Transverse colon (tissue), 4 donors: ENCODE measurements at regions not wholly inside any gene's neighbourhood (a gene's known extent, or its start where the extent isn't known, plus 50 kb on each side); places are given as distances from the start of the nearest gene placed in this dataset.

ENCODE experiments used
- DNase-seq: peaks from one replicate; pipeline ENCODE4 v3.0.0-alpha.2; 2019
- H3K27ac ChIP-seq, 4 donors: fragments of 200-600 bp; sonication (generic); 2 replicates each; pipeline ENCODE4 v1.5.1; 2016 to 2018; ENCODE audit warnings: inconsistent platforms in 4 of 4
- H3K27me3 ChIP-seq: fragments of 200-600 bp; sonication (generic); 2 replicates; pipeline ENCODE4 v1.5.1; 2017; ENCODE audit warnings: inconsistent platforms
- H3K36me3 ChIP-seq, 4 donors: fragments of 200-600 bp; sonication (generic); 2 replicates each; pipeline ENCODE4 v1.5.1; 2017 to 2019; ENCODE audit warnings: inconsistent platforms in 4 of 4
- H3K4me1 ChIP-seq, 4 donors: fragments of 200-600 bp; sonication (generic); 2 replicates each; pipeline ENCODE4 v1.5.1; 2017 to 2020; ENCODE audit warnings: inconsistent platforms in 4 of 4
- H3K4me3 ChIP-seq, 4 donors: fragments of 200-600 bp; sonication (generic); 1 replicate in 1 of 4; 2 replicates in 3 of 4; pipeline versions ENCODE4 v1.5.1 to v1.6.1; 2017 to 2019; ENCODE audit warnings: inconsistent platforms in 4 of 4
- H3K9me3 ChIP-seq, 2 donors: fragments of 200-600 bp; sonication (generic); 2 replicates each; pipeline ENCODE4 v1.5.1; 2017 to 2019; ENCODE audit warnings: inconsistent platforms in 2 of 2
- CTCF ChIP-seq, 5 experiments: fragments of 200-600 bp in 3 of 5; fragments of 450-650 bp in 2 of 5; sonication (generic) in 3 of 5; IDR thresholded peaks; 1 replicate in 2 of 5; 2 replicates in 3 of 5; pipeline ENCODE4 v1.5.1; 2016 to 2017; ENCODE audit warnings: antibody characterized with exemption in 5 of 5, inconsistent platforms in 3 of 5, mild to moderate bottlenecking in 2 of 5, moderate library complexity in 1 of 5
- EP300 ChIP-seq: sonication (generic); formaldehyde crosslinking; IDR thresholded peaks from one replicate; pipeline ENCODE4 v1.6.1; 2017; ENCODE audit warnings: antibody characterized with exemption, low read depth
- POLR2A ChIP-seq: fragments of 450-650 bp; IDR thresholded peaks from one replicate; pipeline ENCODE4 v1.6.1; 2016; ENCODE audit warnings: antibody characterized with exemption, mild to moderate bottlenecking, moderate library complexity
- POLR2AphosphoS5 ChIP-seq, 3 donors: sonication (generic); formaldehyde crosslinking; IDR thresholded peaks; one replicate each; pipeline ENCODE4 v1.6.1; 2016; ENCODE audit warnings: antibody characterized with exemption in 3 of 3
- WGBS, 2 donors: methylation state at CpG; one replicate each; pipeline ENCODE4 v1.1.5; 2018; ENCODE audit warnings: low coverage in 1 of 2; 5-methylcytosine and 5-hydroxymethylcytosine counted together
- in situ Hi-C, 4 donors: fragments of 200-750 bp; cut with MboI; loops; one replicate each; pipeline versions ENCODE4 v1.15.0 to v1.15.1; 2017; ENCODE audit warnings: low sequenced_read_pairs in 3 of 4, low pct_ligation_motif_present in 1 of 4, low pct_unique_long_range_greater_than_20kb in 1 of 4
- intact Hi-C: fragments of 100-400 bp; cut with DNase I; formaldehyde crosslinking; loops from one replicate; pipeline ENCODE4 v1.15.1; 2023; ENCODE audit warnings: low total_unique reads

GRCh38 chr5:155974369-155974768 lies 352.6 kb upstream of the SGCD start:
- Histone ChIP-seq H3K27me3 (no peaks in the 10 kb centered on the region), H3K9me3 (no peaks in the 10 kb centered on the region), H3K4me1 (no peaks in the 10 kb centered on the region), H3K27ac (no peak overlapping the region), H3K4me3 (no peak overlapping the region), H3K36me3 (no peaks in the 10 kb centered on the region)
- in situ Hi-C loops (no loop called here), intact Hi-C loops (no loop called here)
- 96% methylated on average over 2 of the region's 2 CpGs; no CpG with 5 or more reads in 1 of the 2 donors for WGBS, 2 donors
- TF ChIP-seq POLR2A (no peak), POLR2AphosphoS5 (IDR thresholded peaks at IDR 0.05) (no peak), EP300 (no peak), CTCF (IDR thresholded peaks at IDR 0.05) (no peak)
- no peak for DNase-seq

- 62 to 66% methylated on average over 2 to 3 of the region's 3 CpGs for WGBS, 2 donors
- Histone ChIP-seq H3K9me3 (no peaks in the 10 kb centered on the region), H3K4me1 (no peaks in the 10 kb centered on the region), H3K36me3 (no peaks in the 10 kb centered on the region), H3K27me3 (no peaks in the 10 kb centered on the region), H3K4me3 (no peak overlapping the region), H3K27ac (no peak overlapping the region)
- in situ Hi-C loops = no loop called here
- TF ChIP-seq POLR2AphosphoS5 (IDR thresholded peaks at IDR 0.05) = no peak
- no peak for DNase-seq
- intact Hi-C loops = no loop called here
These were observed 348.1 kb upstream of the SGCD start for GRCh38 chr5:155978850-155979249.

- H3K27ac ChIP-seq = no peak overlapping the region
- no peaks in the 10 kb centered on the region for H3K9me3 ChIP-seq
- H3K36me3 ChIP-seq = no peaks in the 10 kb centered on the region
- no peak for TF ChIP-seq CTCF (IDR thresholded peaks at IDR 0.05)
- H3K27me3 ChIP-seq = no peaks in the 10 kb centered on the region
- intact Hi-C loops = no loop called here
- H3K4me3 ChIP-seq = no peak overlapping the region
- in situ Hi-C loops = no loop called here
- H3K4me1 ChIP-seq = no peaks in the 10 kb centered on the region
- 74% methylated on average over 3 of the region's 3 CpGs for WGBS, 2 donors
- no peak for DNase-seq
These were observed 344.6 kb upstream of the SGCD start for GRCh38 chr5:155982354-155982753.

- no peaks in the 10 kb centered on the region for H3K4me1 ChIP-seq
- TF ChIP-seq POLR2A = no peak
- TF ChIP-seq POLR2AphosphoS5 (IDR thresholded peaks at IDR 0.05) = no peak
- no peak for TF ChIP-seq CTCF (IDR thresholded peaks at IDR 0.05)
- no peak for TF ChIP-seq EP300
- DNase-seq = no peak
- 68 to 73% methylated on average over 2 to 3 of the region's 3 CpGs for WGBS, 2 donors
- in situ Hi-C loops = no loop called here
- H3K27me3 ChIP-seq = no peaks in the 10 kb centered on the region
- H3K9me3 ChIP-seq = no peaks in the 10 kb centered on the region
- no peaks in the 10 kb centered on the region for H3K36me3 ChIP-seq
- H3K4me3 ChIP-seq = no peak overlapping the region
- no peak overlapping the region for H3K27ac ChIP-seq
- intact Hi-C loops = no loop called here
These were observed 343.0 kb upstream of the SGCD start for GRCh38 chr5:155983954-155984353.

GRCh38 chr5:155987265-155987810 lies 339.6 kb upstream of the SGCD start:
- DNase-seq = no peak
- no peaks in the 10 kb centered on the region for H3K27me3 ChIP-seq
- WGBS, 2 donors = 58 to 63% methylated on average over 4 to 5 of the region's 5 CpGs
- H3K9me3 ChIP-seq = no peaks in the 10 kb centered on the region
- H3K4me1 ChIP-seq = no peaks in the 10 kb centered on the region
- H3K36me3 ChIP-seq = no peaks in the 10 kb centered on the region
- intact Hi-C loops = no loop called here
- no peak overlapping the region for H3K4me3 ChIP-seq
- in situ Hi-C loops = no loop called here
- no peak overlapping the region for H3K27ac ChIP-seq
- TF ChIP-seq POLR2AphosphoS5 (IDR thresholded peaks at IDR 0.05) (no peak), EP300 (no peak), POLR2A (no peak), CTCF (IDR thresholded peaks at IDR 0.05) (no peak)
